SK-N-DZ (cell line): ENCODE measurements at regions not wholly inside any gene's neighbourhood (a gene's known extent, or its start where the extent isn't known, plus 50 kb on each side); places are given as distances from the start of the nearest gene placed in this dataset.

Source experiments
- DNase-seq: peaks from one replicate; pipeline ENCODE4 v3.0.0-alpha.2; 2015; ENCODE audit warnings: low spot score

- DNase-seq: no peak
Measured at GRCh38 chr5:172588380-172588779, 52.7 kb upstream of the NEURL1B start.

- no peak for DNase-seq
Measured at GRCh38 chr5:172587061-172587405, 54.0 kb upstream of the NEURL1B start.

- no peak for DNase-seq
Measured at GRCh38 chr5:172586125-172587060, 54.7 kb upstream of the NEURL1B start.

DNA sequence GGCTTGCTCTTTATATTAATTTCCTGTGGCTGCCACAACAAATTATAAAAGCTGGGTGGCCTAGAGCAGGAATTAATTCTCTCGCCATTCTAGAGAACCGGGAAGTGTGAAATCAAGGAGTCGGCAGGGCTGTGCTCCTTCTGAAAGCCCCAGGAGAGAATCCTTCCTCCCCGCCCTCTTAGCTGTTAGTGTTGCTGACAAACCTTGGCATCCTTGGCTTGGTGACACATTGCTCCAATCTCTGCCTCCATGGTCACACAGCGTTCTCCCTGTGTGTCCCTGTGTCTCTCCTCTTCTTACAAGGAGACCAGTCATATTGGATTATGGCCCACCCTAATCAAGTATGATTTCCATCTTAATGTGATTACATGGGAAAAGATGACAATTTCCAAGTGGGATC, 55.9 kb upstream of the NEURL1B start:
- no peak for DNase-seq

DNA sequence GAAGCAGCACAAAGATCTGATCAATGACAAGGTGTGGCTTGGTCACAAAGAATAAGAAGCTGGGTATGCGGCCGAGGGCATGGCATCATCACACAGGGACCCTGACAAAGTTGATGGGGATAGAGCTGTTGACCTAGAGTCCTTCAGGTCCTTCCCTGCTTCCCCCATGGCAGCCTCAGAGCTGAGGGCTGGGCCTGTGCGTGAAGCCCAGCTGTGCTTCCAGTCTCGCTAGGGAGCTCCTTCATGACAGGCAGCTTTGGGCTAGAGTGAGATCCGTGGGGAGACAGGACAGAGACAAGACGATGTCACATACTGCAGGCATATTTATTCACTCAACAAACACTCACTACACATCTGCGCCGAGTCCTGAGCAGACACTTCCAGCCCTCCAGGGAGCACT, 56.4 kb upstream of the NEURL1B start:
- no peak for DNase-seq

DNA sequence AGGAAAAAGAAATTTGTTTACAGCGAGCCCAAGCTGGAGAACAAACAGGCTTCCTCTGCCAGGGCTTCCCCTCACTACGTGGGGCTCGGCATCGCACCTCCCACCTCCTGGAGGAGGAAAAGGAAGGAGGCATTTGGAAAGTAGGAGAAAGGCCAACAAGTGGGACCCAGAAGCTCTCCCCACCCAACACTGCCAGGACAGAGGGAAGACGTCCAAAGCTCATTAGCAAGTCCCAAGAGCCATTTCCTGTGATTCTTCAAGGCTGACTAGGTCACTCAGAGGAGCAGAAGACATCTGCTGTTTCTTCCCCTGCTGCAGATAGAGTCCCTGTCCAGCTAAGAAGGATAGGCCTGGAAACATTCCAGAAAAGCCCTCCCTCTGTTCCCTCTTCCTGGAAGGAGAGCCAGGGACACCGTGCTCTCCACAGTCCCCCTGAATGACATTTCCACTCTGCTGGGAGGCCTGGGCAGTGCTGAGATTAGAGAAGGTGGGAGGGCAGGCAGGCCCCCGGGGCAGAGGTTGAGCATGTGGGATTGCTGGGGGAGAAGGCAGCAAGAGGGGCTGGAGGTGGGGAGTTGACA, 57.0 kb upstream of the NEURL1B start:
- DNase-seq: no peak

- no peak for DNase-seq
Measured at GRCh38 chr5:172582940-172583339, 58.1 kb upstream of the NEURL1B start.

GRCh38 chr5:172581315-172581714, 59.7 kb upstream of the NEURL1B start:
- DNase-seq: no peak

GRCh38 chr5:172579403-172579990, 61.6 kb upstream of the NEURL1B start:
- DNase-seq: no peak

- DNase-seq: no peak
Measured at GRCh38 chr5:172577267-172577909, 63.7 kb upstream of the NEURL1B start.

- DNase-seq: no peak
Measured at GRCh38 chr5:172575816-172576545, 65.1 kb upstream of the NEURL1B start.

GRCh38 chr5:172575416-172575815, 65.6 kb upstream of the NEURL1B start:
- DNase-seq: no peak

- DNase-seq: no peak
Measured at GRCh38 chr5:172574871-172575223, 66.2 kb upstream of the NEURL1B start.

DNA sequence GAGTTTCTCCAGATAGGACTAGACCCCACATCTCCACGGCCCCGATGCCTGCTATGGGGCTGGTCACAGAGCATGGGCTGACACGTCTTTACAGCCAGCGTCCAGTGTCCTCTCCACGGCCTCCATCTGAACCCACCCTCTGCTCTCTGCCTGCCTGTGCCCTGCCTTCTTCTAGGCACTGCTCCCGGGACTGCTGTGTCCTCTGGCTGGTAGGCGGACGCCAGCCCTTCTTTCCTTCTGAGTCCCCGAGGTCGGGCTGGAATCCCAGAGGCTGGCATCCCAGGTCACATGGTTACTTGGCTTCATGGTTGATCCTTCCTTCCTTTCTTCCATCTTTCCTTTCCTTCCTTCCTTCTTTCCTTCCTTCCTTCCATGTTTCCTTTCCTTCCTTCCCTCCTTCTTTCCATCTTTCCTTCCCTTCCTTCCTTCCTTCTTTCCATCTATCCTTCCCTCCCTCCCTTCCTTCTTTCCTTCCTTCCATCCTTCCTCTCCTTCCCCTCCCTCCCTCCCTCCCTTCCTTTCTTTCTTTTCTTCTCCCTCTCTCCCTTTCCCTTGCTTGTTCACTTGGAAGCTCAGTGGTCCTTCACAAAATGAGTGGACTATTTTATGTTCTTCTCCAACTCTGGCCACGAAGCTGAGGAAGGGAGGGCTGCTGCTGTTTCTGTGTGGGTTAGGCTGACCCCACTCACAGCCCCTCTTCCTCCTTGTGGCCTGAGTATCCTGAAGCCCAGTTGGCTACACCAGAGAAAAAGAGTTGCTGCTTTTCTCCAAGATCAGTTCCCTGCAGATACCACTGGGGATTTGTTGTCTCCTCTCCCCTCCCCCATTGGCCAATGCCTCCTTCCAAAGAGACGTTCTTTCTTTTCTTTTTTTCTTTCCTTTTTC, 66.8 kb upstream of the NEURL1B start:
- DNase-seq: no peak

GRCh38 chr5:172573120-172573882, 67.8 kb upstream of the NEURL1B start:
- no peak for DNase-seq

DNA sequence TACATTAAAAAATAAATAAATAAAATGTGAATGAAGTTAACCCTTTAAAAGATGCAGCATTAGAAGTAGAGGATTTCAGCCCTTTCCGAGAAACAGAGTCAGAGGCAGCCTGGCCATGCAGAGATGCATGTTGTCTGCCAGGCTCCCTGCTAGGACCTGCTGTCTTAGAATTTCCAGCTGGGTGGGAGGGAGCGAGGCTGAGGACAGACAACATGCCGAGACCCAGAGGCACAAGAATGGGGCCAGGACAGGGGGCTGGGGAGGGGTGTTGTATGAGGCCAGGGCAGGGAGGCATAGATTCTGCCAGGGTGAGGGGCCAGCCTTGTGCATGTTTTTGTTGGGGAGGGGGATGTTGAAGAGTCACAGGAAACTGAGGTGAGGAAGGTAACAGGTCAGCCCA, 68.6 kb upstream of the NEURL1B start:
- DNase-seq: no peak

- no peak for DNase-seq
Measured at GRCh38 chr5:172571892-172572291, 69.2 kb upstream of the NEURL1B start.

DNA sequence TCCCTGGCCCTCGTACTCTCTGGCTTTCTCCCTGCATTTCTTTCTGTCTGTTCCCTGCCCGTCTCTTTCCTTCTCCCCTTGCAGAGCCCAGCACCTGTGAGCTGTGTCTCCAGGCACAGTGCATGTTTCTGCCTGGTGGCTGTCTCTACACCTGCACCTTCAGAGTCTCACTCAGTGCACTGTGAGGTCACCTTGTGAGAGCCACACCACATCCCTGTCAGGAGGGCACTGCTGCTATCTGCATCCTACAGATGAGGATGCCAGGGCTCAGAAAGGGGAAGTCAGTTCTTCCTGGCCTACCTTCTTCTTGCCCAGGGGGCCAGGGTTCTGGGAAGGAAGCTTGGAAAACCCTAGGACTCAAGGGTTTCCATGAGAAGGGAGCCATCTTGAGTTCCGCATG, 69.7 kb upstream of the NEURL1B start:
- DNase-seq: no peak

DNA sequence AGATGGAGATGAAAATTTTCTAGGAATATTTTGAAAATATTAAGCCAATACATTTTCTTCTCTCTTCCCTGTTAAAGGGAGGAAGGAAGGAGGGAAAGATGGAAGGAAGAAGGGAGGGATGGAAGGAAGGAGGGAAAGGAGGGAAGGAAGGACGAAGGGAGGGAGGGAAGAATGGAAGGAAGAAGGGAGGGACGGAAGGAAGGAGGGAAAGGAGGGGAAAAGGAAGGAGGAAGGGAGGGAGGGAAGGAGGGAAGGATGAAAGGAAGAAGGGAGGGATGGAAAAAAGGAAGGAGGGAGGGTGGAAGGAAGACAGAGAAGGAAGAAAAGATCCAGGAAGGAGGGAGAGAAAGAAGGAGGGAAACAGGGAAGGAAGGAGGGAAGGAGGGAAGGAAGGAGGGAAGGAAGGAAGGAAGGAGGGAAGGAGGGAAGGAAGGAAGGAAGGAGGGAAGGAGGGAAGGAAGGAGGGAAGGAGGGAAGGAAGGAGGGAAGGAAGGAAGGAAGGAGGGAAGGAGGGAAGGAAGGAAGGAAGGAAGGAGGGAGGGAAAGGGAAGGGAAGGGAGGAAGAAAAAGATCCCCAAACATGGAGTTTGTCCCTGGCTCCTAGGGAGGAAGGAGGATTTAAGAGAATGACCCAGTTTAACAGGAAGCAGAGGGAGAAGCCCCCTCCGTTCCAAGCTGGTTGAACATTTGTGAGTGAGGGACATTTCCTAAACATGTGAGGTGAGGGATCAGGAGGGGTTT, 70.3 kb upstream of the NEURL1B start:
- DNase-seq: no peak
